Testis (tissue), 2 donors: ENCODE measurements at regions not wholly inside any gene's neighbourhood (a gene's known extent, or its start where the extent isn't known, plus 50 kb on each side); places are given as distances from the start of the nearest gene placed in this dataset.

ENCODE experiments used
- POLR2A ChIP-seq: fragments of 450-650 bp; IDR thresholded peaks from one replicate; pipeline ENCODE4 v1.6.1; 2017; ENCODE audit warnings: antibody characterized with exemption, mild to moderate bottlenecking, moderate library complexity
- TF ChIP-seq, protein P1 (sequence below), 3 experiments: fragments of 450-650 bp in 2 of 3; fragments of 200-600 bp in 1 of 3; sonication (generic) in 1 of 3; IDR thresholded peaks; one replicate each; pipeline ENCODE4 v1.5.1; 2016 to 2019; ENCODE audit warnings: antibody characterized with exemption in 3 of 3, mild to moderate bottlenecking in 2 of 3, moderate library complexity in 1 of 3

- TF ChIP-seq POLR2A, result no peak
- TF ChIP-seq, protein P1, sequence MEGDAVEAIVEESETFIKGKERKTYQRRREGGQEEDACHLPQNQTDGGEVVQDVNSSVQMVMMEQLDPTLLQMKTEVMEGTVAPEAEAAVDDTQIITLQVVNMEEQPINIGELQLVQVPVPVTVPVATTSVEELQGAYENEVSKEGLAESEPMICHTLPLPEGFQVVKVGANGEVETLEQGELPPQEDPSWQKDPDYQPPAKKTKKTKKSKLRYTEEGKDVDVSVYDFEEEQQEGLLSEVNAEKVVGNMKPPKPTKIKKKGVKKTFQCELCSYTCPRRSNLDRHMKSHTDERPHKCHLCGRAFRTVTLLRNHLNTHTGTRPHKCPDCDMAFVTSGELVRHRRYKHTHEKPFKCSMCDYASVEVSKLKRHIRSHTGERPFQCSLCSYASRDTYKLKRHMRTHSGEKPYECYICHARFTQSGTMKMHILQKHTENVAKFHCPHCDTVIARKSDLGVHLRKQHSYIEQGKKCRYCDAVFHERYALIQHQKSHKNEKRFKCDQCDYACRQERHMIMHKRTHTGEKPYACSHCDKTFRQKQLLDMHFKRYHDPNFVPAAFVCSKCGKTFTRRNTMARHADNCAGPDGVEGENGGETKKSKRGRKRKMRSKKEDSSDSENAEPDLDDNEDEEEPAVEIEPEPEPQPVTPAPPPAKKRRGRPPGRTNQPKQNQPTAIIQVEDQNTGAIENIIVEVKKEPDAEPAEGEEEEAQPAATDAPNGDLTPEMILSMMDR (IDR thresholded peaks at IDR 0.05), result no peak
Observed at GRCh38 chr16:79337906-79338305, 262.6 kb downstream of the MAF start.
